H1 (cell line): ENCODE measurements at regions not wholly inside any gene's neighbourhood (a gene's known extent, or its start where the extent isn't known, plus 50 kb on each side); places are given as distances from the start of the nearest gene placed in this dataset.
A peak's percentile ranks its signal among the peaks of the same experiment; 100 is the strongest.

Experiments used
- CTCF ChIA-PET: fragments of 300-600 bp; sonication (Branson Sonifier 250); formaldehyde crosslinking; loops from one replicate; lab custom pipeline; 2021; ENCODE audit not compliant: partially characterized antibody; lab: Charles Lee
- POLR2A ChIA-PET: fragments of 300-600 bp; sonication (Branson Sonifier 250); formaldehyde crosslinking; loops from one replicate; lab custom pipeline; 2021; ENCODE audit warnings: inconsistent platforms; ENCODE audit not compliant: partially characterized antibody; lab: Charles Lee
- DNase-seq, 2 experiments: peaks; one replicate each; pipeline versions ENCODE4 v3.0.0 to v3.0.0-alpha.2; 2010 to 2022; ENCODE audit warnings: low spot score in 2 of 2, low read depth in 1 of 2, mixed read lengths in 1 of 2
- FAIRE-seq: peaks from 2 replicates; lab custom pipeline; 2011; peaks lifted over from hg19 to GRCh38; lab: Jason Lieb, UNC
- H2AFZ ChIP-seq: 2 replicates; pipeline ENCODE4 v1.8.1; 2012; ENCODE audit warnings: low read length, inconsistent platforms
- H2AK5ac ChIP-seq: 2 replicates; pipeline ENCODE4 v1.6.1; 2013; ENCODE audit warnings: low read depth, low read length
- H2BK120ac ChIP-seq: replicated peaks from 2 replicates; pipeline ENCODE3; 2013; ENCODE audit warnings: low read depth, low read length, inconsistent platforms
- H2BK12ac ChIP-seq: 2 replicates; pipeline ENCODE4 v1.6.1; 2013; ENCODE audit warnings: low read depth, low read length
- H2BK15ac ChIP-seq: 2 replicates; pipeline ENCODE4 v1.6.1; 2013; ENCODE audit warnings: low read length
- H2BK20ac ChIP-seq: 2 replicates; pipeline ENCODE4 v1.6.1; 2013; ENCODE audit warnings: low read length
- H2BK5ac ChIP-seq: 2 replicates; pipeline ENCODE4 v1.6.1; 2013; ENCODE audit warnings: low read depth, low read length
- H3K14ac ChIP-seq: 2 replicates; pipeline ENCODE4 v1.6.1; 2013; ENCODE audit warnings: inconsistent platforms; ENCODE audit not compliant: insufficient read length
- H3K18ac ChIP-seq: 2 replicates; pipeline ENCODE4 v1.6.1; 2013; ENCODE audit warnings: low read length; ENCODE audit errors: extremely low read depth
- H3K23ac ChIP-seq: 2 replicates; pipeline ENCODE4 v1.6.1; 2013; ENCODE audit warnings: inconsistent platforms; ENCODE audit not compliant: insufficient read length
- H3K23me2 ChIP-seq: 2 replicates; pipeline ENCODE4 v1.6.1; 2013; ENCODE audit warnings: low read depth, low read length
- H3K27ac ChIP-seq: 2 replicates; pipeline ENCODE4 v1.6.1; 2011; ENCODE audit warnings: low read depth, low read length, inconsistent platforms
- H3K27me3 ChIP-seq, 4 experiments: replicated peaks in 1 of 4; 1 replicate in 1 of 4; 2 replicates in 3 of 4; pipeline versions ENCODE4 v1.6.1 to v1.8.1; 2011 to 2013; ENCODE audit warnings: low read length in 3 of 4, mild to moderate bottlenecking in 3 of 4, inconsistent platforms in 2 of 4, mixed read lengths in 2 of 4, moderate library complexity in 1 of 4; ENCODE audit not compliant: control insufficient read depth in 3 of 4, insufficient read depth in 3 of 4; ENCODE audit errors: extremely low read depth in 1 of 4
- H3K36me3 ChIP-seq, 4 experiments: 2 replicates each; pipeline versions ENCODE4 v1.6.1 to v1.8.1; 2011 to 2013; ENCODE audit warnings: mild to moderate bottlenecking in 4 of 4, low read length in 3 of 4, moderate library complexity in 2 of 4, control low read depth in 1 of 4, inconsistent platforms in 1 of 4; ENCODE audit not compliant: insufficient read depth in 4 of 4, control insufficient read depth in 2 of 4
- H3K4ac ChIP-seq: replicated peaks from 2 replicates; pipeline ENCODE3; 2013; ENCODE audit warnings: low read length, low read depth, mixed read lengths, inconsistent platforms; ENCODE audit not compliant: insufficient read length
- H3K4me1 ChIP-seq, 4 experiments: replicated peaks in 1 of 4; 1 replicate in 1 of 4; 2 replicates in 3 of 4; pipeline versions ENCODE4 v1.6.1 to v1.8.1; 2011 to 2013; ENCODE audit warnings: low read length in 3 of 4, inconsistent platforms in 2 of 4, mixed read lengths in 1 of 4; ENCODE audit not compliant: insufficient read depth in 4 of 4, control insufficient read depth in 3 of 4
- H3K4me2 ChIP-seq, 2 experiments: 2 replicates each; pipeline versions ENCODE4 v1.6.1 to v1.8.1; 2011 to 2013; ENCODE audit warnings: low read depth in 2 of 2, low read length in 2 of 2, control low read depth in 1 of 2, inconsistent platforms in 1 of 2, mild to moderate bottlenecking in 1 of 2; ENCODE audit not compliant: insufficient read depth in 1 of 2
- H3K4me3 ChIP-seq, 4 experiments: fragments of 200-600, 300-600 bp in 1 of 4; sonication (generic), shearing (Covaris generic), sonication (Bioruptor Twin) in 1 of 4; 2 replicates each; pipeline versions ENCODE4 v1.5.1 to v1.8.1; 2011 to 2016; ENCODE audit warnings: low read length in 4 of 4, low read depth in 3 of 4, control low read depth in 2 of 4, inconsistent platforms in 2 of 4, mild to moderate bottlenecking in 2 of 4, mixed read lengths in 1 of 4, moderate library complexity in 1 of 4; ENCODE audit not compliant: insufficient read depth in 2 of 4; ENCODE audit errors: extremely low read depth in 1 of 4
- H3K56ac ChIP-seq: replicated peaks from 2 replicates; pipeline ENCODE3; 2013; ENCODE audit warnings: low read depth, mild to moderate bottlenecking, mixed read lengths, low read length, inconsistent platforms; ENCODE audit not compliant: insufficient read length
- H3K79me1 ChIP-seq: 2 replicates; pipeline ENCODE4 v1.6.1; 2013; ENCODE audit warnings: low read depth, low read length, control low read depth
- H3K79me2 ChIP-seq, 2 experiments: 2 replicates each; pipeline versions ENCODE4 v1.6.1 to v1.8.1; 2012 to 2013; ENCODE audit warnings: low read length in 2 of 2, mild to moderate bottlenecking in 2 of 2, inconsistent platforms in 1 of 2; ENCODE audit not compliant: insufficient read depth in 2 of 2, control insufficient read depth in 1 of 2
- H3K9ac ChIP-seq, 4 experiments: replicated peaks in 1 of 4; 1 replicate in 1 of 4; 2 replicates in 3 of 4; pipeline versions ENCODE4 v1.6.1 to v1.8.1; 2011 to 2013; ENCODE audit warnings: low read depth in 3 of 4, low read length in 3 of 4, control low read depth in 2 of 4, mild to moderate bottlenecking in 2 of 4, moderate library complexity in 2 of 4, inconsistent platforms in 1 of 4; ENCODE audit errors: extremely low read depth in 1 of 4
- H3K9me3 ChIP-seq, 2 experiments: 2 replicates each; pipeline versions ENCODE4 v1.6.1 to v1.8.1; 2012 to 2013; ENCODE audit warnings: mild to moderate bottlenecking in 2 of 2, moderate library complexity in 2 of 2, control low read depth in 1 of 2, inconsistent platforms in 1 of 2, low read depth in 1 of 2, low read length in 1 of 2, mixed read lengths in 1 of 2; ENCODE audit not compliant: insufficient read depth in 2 of 2
- H4K20me1 ChIP-seq, 2 experiments: replicated peaks in 1 of 2; 2 replicates each; pipeline versions ENCODE3 to v1.8.1; 2011 to 2013; ENCODE audit warnings: inconsistent platforms in 2 of 2, low read length in 2 of 2, mild to moderate bottlenecking in 1 of 2; ENCODE audit not compliant: insufficient read depth in 2 of 2, control insufficient read depth in 1 of 2
- H4K5ac ChIP-seq: 2 replicates; pipeline ENCODE4 v1.6.1; 2013; ENCODE audit warnings: low read length, low read depth, mixed read lengths, inconsistent platforms; ENCODE audit not compliant: insufficient read length
- H4K8ac ChIP-seq: 2 replicates; pipeline ENCODE4 v1.8.0; 2013; ENCODE audit warnings: mild to moderate bottlenecking, moderate library complexity, low read length, inconsistent platforms; ENCODE audit not compliant: insufficient read depth; ENCODE audit errors: extremely low read depth
- H4K91ac ChIP-seq: replicated peaks from 2 replicates; pipeline ENCODE3; 2013; ENCODE audit warnings: low read length, mixed read lengths, inconsistent platforms; ENCODE audit not compliant: insufficient read length
- HDAC2 ChIP-seq, 2 experiments: fragments of 300-600 bp in 1 of 2; sonication (generic) in 1 of 2; IDR thresholded peaks; 2 replicates each; pipeline ENCODE4 v1.6.1; 2011 to 2012; ENCODE audit warnings: low read depth in 2 of 2, low read length in 2 of 2, mild to moderate bottlenecking in 2 of 2, moderate library complexity in 2 of 2, borderline replicate concordance in 1 of 2, inconsistent platforms in 1 of 2
- RAD21 ChIP-seq, 2 experiments: IDR thresholded peaks in 1 of 2; conservative IDR thresholded peaks in 1 of 2; 2 replicates each; pipeline ENCODE4 v1.6.1; 2011; ENCODE audit warnings: low read depth in 2 of 2, low read length in 2 of 2, improper control_type of control experiment in 1 of 2, inconsistent platforms in 1 of 2, mild to moderate bottlenecking in 1 of 2, moderate library complexity in 1 of 2

GRCh38 chr14:28596391-28596790 lies 170.2 kb upstream of the FOXG1 start:
- no peak overlapping the region for H3K14ac ChIP-seq
- no peak overlapping the region for H3K27ac ChIP-seq
- no peak overlapping the region for H2BK15ac ChIP-seq
- no peak overlapping the region for H2AK5ac ChIP-seq
- no peak overlapping the region for H4K8ac ChIP-seq
- no peak overlapping the region for H2BK12ac ChIP-seq
- no peaks in the 10 kb centered on the region for H3K27me3 ChIP-seq
- H3K36me3 ChIP-seq = no peaks in the 10 kb centered on the region
- ChIA-PET CTCF (no interaction called here), POLR2A (no interaction called here)
- H3K23ac ChIP-seq = no peak overlapping the region
- H4K20me1 ChIP-seq = no peaks in the 10 kb centered on the region
- DNase-seq (no peak), FAIRE-seq (no peak)
- no peak overlapping the region for H2BK5ac ChIP-seq
- H3K4me2 ChIP-seq = no peak overlapping the region
- no peaks in the 10 kb centered on the region for H3K79me2 ChIP-seq
- H2BK20ac ChIP-seq = no peak overlapping the region
- no peak overlapping the region for H4K91ac ChIP-seq
- H3K18ac ChIP-seq = no peak overlapping the region
- no peak overlapping the region for H2AFZ ChIP-seq
- H3K4me3 ChIP-seq = no peak overlapping the region
- no peak overlapping the region for H4K5ac ChIP-seq
- no peaks in the 10 kb centered on the region for H3K23me2 ChIP-seq
- H3K4me1 ChIP-seq = no peaks in the 10 kb centered on the region
- no peak overlapping the region for H2BK120ac ChIP-seq
- no peak overlapping the region for H3K4ac ChIP-seq
- H3K56ac ChIP-seq = no peak overlapping the region
- H3K9me3 ChIP-seq = no peaks in the 10 kb centered on the region
- H3K79me1 ChIP-seq = no peaks in the 10 kb centered on the region
- no peak overlapping the region for H3K9ac ChIP-seq
- TF ChIP-seq HDAC2 (IDR thresholded peaks at IDR 0.05; ENCODE audit: borderline replicate concordance in 1 of 2, low read depth in 2 of 2, low read length in 2 of 2) (no peak), RAD21 (IDR thresholded peaks at IDR 0.05 in 1 of 2, conservative IDR thresholded peaks at IDR 0.05 in 1 of 2; ENCODE audit: low read depth in 2 of 2, low read length in 2 of 2) (peak; percentile 3 to 12; a peak in 1 of 4 replicates)
